ENCODE measurements at regions not wholly inside any gene's neighbourhood (a gene's known extent, or its start where the extent isn't known, plus 50 kb on each side); places are given as distances from the start of the nearest gene placed in this dataset.
A peak's percentile ranks its signal among the peaks of the same experiment; 100 is the strongest.

GRCh38 chr3:151631946-151632345 lies 101.8 kb upstream of the AADACL2 start:
- TF ChIP-seq EP300 (IDR thresholded peaks at IDR 0.05): no peak
- TF ChIP-seq CTCF (IDR thresholded peaks at IDR 0.05): no peak
- TF ChIP-seq POLR2AphosphoS5 (IDR thresholded peaks at IDR 0.05): peak in 1 of 3 donors; percentile 48
- no peak for TF ChIP-seq POLR2A (IDR thresholded peaks at IDR 0.05)

All from suprapubic skin (tissue), 4 donors.